OCI-LY3 (cell line): ENCODE measurements at regions not wholly inside any gene's neighbourhood (a gene's known extent, or its start where the extent isn't known, plus 50 kb on each side); places are given as distances from the start of the nearest gene placed in this dataset.

ENCODE experiments used
- H2AFZ ChIP-seq: fragments of 200-600, 300-600 bp; shearing (Covaris generic); 2 replicates; pipeline ENCODE4 v1.6.0; 2014; ENCODE audit warnings: antibody characterized with exemption, low read depth, low read length
- H3K27ac ChIP-seq: fragments of 200-600, 300-600 bp; sonication (generic); 2 replicates; pipeline ENCODE4 v1.5.1; 2014; ENCODE audit warnings: mild to moderate bottlenecking, low read length, moderate library complexity, mixed read lengths
- H3K27me3 ChIP-seq: fragments of 200-600, 300-600 bp; sonication (generic); 2 replicates; pipeline ENCODE4 v1.6.1; 2014; ENCODE audit warnings: low read depth, low read length, mixed read lengths
- H3K36me3 ChIP-seq: fragments of 200-600, 300-600 bp; sonication (generic); replicated peaks from 2 replicates; pipeline ENCODE3; 2014; ENCODE audit warnings: low read depth, low read length, mixed read lengths
- H3K4me1 ChIP-seq: fragments of 300-600, 200-600 bp; sonication (generic); 2 replicates; pipeline ENCODE4 v1.6.1; 2014; ENCODE audit warnings: low read length, mixed read lengths
- H3K4me2 ChIP-seq: fragments of 200-600, 300-600 bp; sonication (generic); 2 replicates; pipeline ENCODE4 v1.6.1; 2014; ENCODE audit warnings: low read length, mixed read lengths
- H3K4me3 ChIP-seq: fragments of 300-600, 200-600 bp; sonication (generic); 2 replicates; pipeline ENCODE4 v1.5.1; 2014; ENCODE audit warnings: antibody characterized with exemption, mild to moderate bottlenecking, low read length, moderate library complexity
- H3K79me2 ChIP-seq: fragments of 300-600, 200-600 bp; shearing (Covaris generic); 2 replicates; pipeline ENCODE4 v1.6.1; 2014; ENCODE audit warnings: mild to moderate bottlenecking, low read length, mixed read lengths
- H3K9ac ChIP-seq: fragments of 300-600, 200-600 bp; shearing (Covaris generic); 2 replicates; pipeline ENCODE4 v1.6.0; 2014; ENCODE audit warnings: mild to moderate bottlenecking, low read length, moderate library complexity
- H3K9me3 ChIP-seq: fragments of 200-600, 300-600 bp; shearing (Covaris generic); 2 replicates; pipeline ENCODE4 v1.6.1; 2014; ENCODE audit warnings: low read length, mixed read lengths; ENCODE audit not compliant: insufficient read depth
- H4K20me1 ChIP-seq: fragments of 200-600, 300-600 bp; sonication (generic); 2 replicates; pipeline ENCODE4 v1.6.1; 2016; ENCODE audit warnings: low read length, mixed read lengths; ENCODE audit not compliant: insufficient read depth
- CTCF ChIP-seq: fragments of 200-600, 300-600 bp; sonication (generic); IDR thresholded peaks from 2 replicates; pipeline ENCODE4 v1.5.1; 2014; ENCODE audit warnings: antibody characterized with exemption, low read length, low read depth
- EZH2phosphoT487 ChIP-seq: fragments of 200-600 bp; shearing (Covaris generic); IDR thresholded peaks from 2 replicates; pipeline ENCODE4 v1.6.1; 2018; ENCODE audit warnings: antibody characterized with exemption, mixed run types, low read depth

- no peaks in the 10 kb centered on the region for H4K20me1 ChIP-seq
- no peaks in the 10 kb centered on the region for H3K4me1 ChIP-seq
- no peak overlapping the region for H2AFZ ChIP-seq
- no peak overlapping the region for H3K27ac ChIP-seq
- no peak overlapping the region for H3K4me2 ChIP-seq
- H3K9ac ChIP-seq: no peak overlapping the region
- H3K79me2 ChIP-seq: no peaks in the 10 kb centered on the region
- no peaks in the 10 kb centered on the region for H3K9me3 ChIP-seq
- H3K27me3 ChIP-seq: peaks cover 3% of the 10 kb centered on the region
- no peaks in the 10 kb centered on the region for H3K36me3 ChIP-seq
- no peak overlapping the region for H3K4me3 ChIP-seq
- TF ChIP-seq CTCF (no peak), EZH2phosphoT487 (no peak)
Measured at GRCh38 chr2:175624211-175624761, 377.8 kb downstream of the LNPK start.

- H3K79me2 ChIP-seq: no peaks in the 10 kb centered on the region
- H3K27ac ChIP-seq: no peak overlapping the region
- peaks cover 3% of the 10 kb centered on the region for H3K27me3 ChIP-seq
- H3K36me3 ChIP-seq: no peaks in the 10 kb centered on the region
- H3K9ac ChIP-seq: no peak overlapping the region
- no peak for TF ChIP-seq EZH2phosphoT487
- peak; percentile 17; the same call in 1 of the 2 replicates for TF ChIP-seq CTCF
- no peak overlapping the region for H3K4me2 ChIP-seq
- H4K20me1 ChIP-seq: no peaks in the 10 kb centered on the region
- H2AFZ ChIP-seq: no peak overlapping the region
- no peaks in the 10 kb centered on the region for H3K9me3 ChIP-seq
- no peak overlapping the region for H3K4me3 ChIP-seq
- H3K4me1 ChIP-seq: no peaks in the 10 kb centered on the region
Measured at GRCh38 chr2:175621821-175622220, 380.2 kb downstream of the LNPK start.

GRCh38 chr2:175620106-175620505 is 382.0 kb downstream of the LNPK start:
- H3K4me1 ChIP-seq: no peaks in the 10 kb centered on the region
- H3K4me3 ChIP-seq: no peak overlapping the region
- no peak overlapping the region for H3K9ac ChIP-seq
- H2AFZ ChIP-seq: no peak overlapping the region
- H4K20me1 ChIP-seq: no peaks in the 10 kb centered on the region
- H3K36me3 ChIP-seq: no peaks in the 10 kb centered on the region
- H3K79me2 ChIP-seq: no peaks in the 10 kb centered on the region
- H3K4me2 ChIP-seq: no peak overlapping the region
- H3K9me3 ChIP-seq: no peaks in the 10 kb centered on the region
- no peak for TF ChIP-seq EZH2phosphoT487
- no peak for TF ChIP-seq CTCF
- H3K27ac ChIP-seq: no peak overlapping the region
- no peaks in the 10 kb centered on the region; the same call in 1 of the 2 replicates for H3K27me3 ChIP-seq

GRCh38 chr2:175619179-175620045 is 382.7 kb downstream of the LNPK start:
- Histone ChIP-seq H3K27ac (no peak overlapping the region), H3K9me3 (no peaks in the 10 kb centered on the region), H3K4me2 (no peak overlapping the region)

More at GRCh38 chr2:175619179-175620045, 382.7 kb downstream of the LNPK start:
- Histone ChIP-seq H3K36me3 (no peaks in the 10 kb centered on the region), H3K4me3 (no peak overlapping the region), H4K20me1 (no peaks in the 10 kb centered on the region), H3K79me2 (no peaks in the 10 kb centered on the region), H2AFZ (no peak overlapping the region), H3K27me3 (no peaks in the 10 kb centered on the region), H3K4me1 (no peaks in the 10 kb centered on the region), H3K9ac (no peak overlapping the region)
- TF ChIP-seq CTCF (no peak), EZH2phosphoT487 (no peak)
